Ishikawa (cell line): ENCODE measurements at regions not wholly inside any gene's neighbourhood (a gene's known extent, or its start where the extent isn't known, plus 50 kb on each side); places are given as distances from the start of the nearest gene placed in this dataset.

Source experiments
- CREB1 ChIP-seq: IDR thresholded peaks from 2 replicates; pipeline ENCODE4 v1.6.1; 2012; ENCODE audit warnings: low read depth
- EP300 ChIP-seq: IDR thresholded peaks from 2 replicates; pipeline ENCODE4 v1.6.1; 2012; ENCODE audit warnings: borderline replicate concordance
- RAD21 ChIP-seq: IDR thresholded peaks from 2 replicates; pipeline ENCODE4 v1.6.1; 2012; ENCODE audit warnings: low read depth
- TAF1 ChIP-seq: IDR thresholded peaks from 2 replicates; pipeline ENCODE4 v1.6.1; 2012; ENCODE audit warnings: low read depth, mild to moderate bottlenecking
- YY1 ChIP-seq: IDR thresholded peaks from 2 replicates; pipeline ENCODE4 v1.6.1; 2012; ENCODE audit warnings: low read depth
- TF ChIP-seq, protein P1 (sequence below): IDR thresholded peaks from 2 replicates; pipeline ENCODE4 v1.6.1; 2012
- TF ChIP-seq, protein P2 (sequence below): IDR thresholded peaks from 2 replicates; pipeline ENCODE4 v1.6.1; 2012; ENCODE audit warnings: low read depth, mild to moderate bottlenecking

DNA sequence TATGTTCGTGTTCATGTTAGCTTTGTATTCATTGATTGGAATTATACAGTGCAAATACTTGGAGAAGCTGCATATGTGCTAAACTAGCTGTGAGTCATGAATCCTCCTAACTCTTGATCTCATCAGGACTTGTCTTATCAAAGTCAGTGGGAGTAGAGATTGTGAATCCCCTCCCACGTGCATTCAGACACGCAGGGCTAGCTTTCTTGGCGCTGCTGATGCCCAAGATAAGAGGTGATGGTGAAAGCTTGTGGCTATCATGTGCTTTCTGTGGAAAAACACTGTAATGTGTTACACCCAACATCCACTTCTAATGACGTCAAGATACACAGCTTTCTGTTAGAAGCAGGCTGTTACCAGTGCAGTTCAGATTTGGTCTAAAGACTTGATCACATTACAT lies 348.7 kb upstream of the HAND2 start:
- TF ChIP-seq TAF1 (no peak), YY1 (no peak), EP300 (no peak), CREB1 (no peak), RAD21 (no peak)
- TF ChIP-seq, protein P1, sequence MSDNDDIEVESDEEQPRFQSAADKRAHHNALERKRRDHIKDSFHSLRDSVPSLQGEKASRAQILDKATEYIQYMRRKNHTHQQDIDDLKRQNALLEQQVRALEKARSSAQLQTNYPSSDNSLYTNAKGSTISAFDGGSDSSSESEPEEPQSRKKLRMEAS, result no peak
- TF ChIP-seq, protein P2, sequence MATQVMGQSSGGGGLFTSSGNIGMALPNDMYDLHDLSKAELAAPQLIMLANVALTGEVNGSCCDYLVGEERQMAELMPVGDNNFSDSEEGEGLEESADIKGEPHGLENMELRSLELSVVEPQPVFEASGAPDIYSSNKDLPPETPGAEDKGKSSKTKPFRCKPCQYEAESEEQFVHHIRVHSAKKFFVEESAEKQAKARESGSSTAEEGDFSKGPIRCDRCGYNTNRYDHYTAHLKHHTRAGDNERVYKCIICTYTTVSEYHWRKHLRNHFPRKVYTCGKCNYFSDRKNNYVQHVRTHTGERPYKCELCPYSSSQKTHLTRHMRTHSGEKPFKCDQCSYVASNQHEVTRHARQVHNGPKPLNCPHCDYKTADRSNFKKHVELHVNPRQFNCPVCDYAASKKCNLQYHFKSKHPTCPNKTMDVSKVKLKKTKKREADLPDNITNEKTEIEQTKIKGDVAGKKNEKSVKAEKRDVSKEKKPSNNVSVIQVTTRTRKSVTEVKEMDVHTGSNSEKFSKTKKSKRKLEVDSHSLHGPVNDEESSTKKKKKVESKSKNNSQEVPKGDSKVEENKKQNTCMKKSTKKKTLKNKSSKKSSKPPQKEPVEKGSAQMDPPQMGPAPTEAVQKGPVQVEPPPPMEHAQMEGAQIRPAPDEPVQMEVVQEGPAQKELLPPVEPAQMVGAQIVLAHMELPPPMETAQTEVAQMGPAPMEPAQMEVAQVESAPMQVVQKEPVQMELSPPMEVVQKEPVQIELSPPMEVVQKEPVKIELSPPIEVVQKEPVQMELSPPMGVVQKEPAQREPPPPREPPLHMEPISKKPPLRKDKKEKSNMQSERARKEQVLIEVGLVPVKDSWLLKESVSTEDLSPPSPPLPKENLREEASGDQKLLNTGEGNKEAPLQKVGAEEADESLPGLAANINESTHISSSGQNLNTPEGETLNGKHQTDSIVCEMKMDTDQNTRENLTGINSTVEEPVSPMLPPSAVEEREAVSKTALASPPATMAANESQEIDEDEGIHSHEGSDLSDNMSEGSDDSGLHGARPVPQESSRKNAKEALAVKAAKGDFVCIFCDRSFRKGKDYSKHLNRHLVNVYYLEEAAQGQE, result no peak
